ENCODE measurements at regions not wholly inside any gene's neighbourhood (a gene's known extent, or its start where the extent isn't known, plus 50 kb on each side); places are given as distances from the start of the nearest gene placed in this dataset.

GRCh38 chr4:54423066-54423465 is 194.0 kb downstream of the PDGFRA start:
- no peak for TF ChIP-seq SREBF1 (IDR thresholded peaks at IDR 0.05; ENCODE audit: low read length)
- TF ChIP-seq CHD1 (IDR thresholded peaks at IDR 0.05; ENCODE audit: low read depth, low read length): no peak
- no peak for TF ChIP-seq PML (IDR thresholded peaks at IDR 0.05; ENCODE audit: low read length)
- no peak for TF ChIP-seq ZNF24 (IDR thresholded peaks at IDR 0.05)
- CTCF ChIA-PET: no interaction called here
- H3K9ac ChIP-seq (ENCODE audit: control insufficient read depth, insufficient read depth, low read length): no peak overlapping the region
- H3K36me3 ChIP-seq (ENCODE audit: control insufficient read depth in 2 of 2, insufficient read depth in 2 of 2, low read length in 1 of 2): no peaks in the 10 kb centered on the region
- SMC1A ChIA-PET (ENCODE audit: uncharacterized antibody, unreplicated experiment): no interaction called here
- H2AFZ ChIP-seq (ENCODE audit: control insufficient read depth, low read depth, low read length): no peak overlapping the region
- POLR2A ChIA-PET: no interaction called here
- no peak overlapping the region for H3K4me2 ChIP-seq (ENCODE audit: control insufficient read depth, insufficient read depth)
- no peaks in the 10 kb centered on the region for H3K4me1 ChIP-seq (ENCODE audit: control insufficient read depth, insufficient read depth, low read length)
- intact Hi-C loops (cut with micrococcal nuclease; ENCODE audit: unreplicated experiment): no loop called here
- no TSS peak for BruUV-seq (replicated peaks)
- no peak overlapping the region for H3K27ac ChIP-seq (ENCODE audit: control insufficient read depth, insufficient read depth)
- ATAC-seq: no peak
- no peaks in the 10 kb centered on the region for H3K27me3 ChIP-seq (replicated peaks in 1 of 2; ENCODE audit: control insufficient read depth in 2 of 2, insufficient read depth in 2 of 2, low read length in 1 of 2)
- 0% methylated on average over 1 of the region's 1 CpG for WGBS (ENCODE audit: insufficient coverage, insufficient replicate concordance, low lambda C conversion rate, missing lambda C conversion rate)
- no peak for DNase-seq (ENCODE audit: low read depth, low spot score)
- no peak overlapping the region for H3K4me3 ChIP-seq
- no peaks in the 10 kb centered on the region; the same call in 2 of the 3 replicates for H3K9me3 ChIP-seq (replicated peaks; ENCODE audit: control insufficient read depth, insufficient read depth, low read length)
- in situ Hi-C loops (cut with MboI): no loop called here
- no peaks in the 10 kb centered on the region for H3K79me2 ChIP-seq (ENCODE audit: control insufficient read depth, insufficient read depth, low read length)
- RAD21 ChIA-PET (ENCODE audit: unreplicated experiment): no interaction called here
- no peak for FAIRE-seq
- no peaks in the 10 kb centered on the region for H4K20me1 ChIP-seq (ENCODE audit: control insufficient read depth, insufficient read depth)

- no peak overlapping the region for H3K27ac ChIP-seq (ENCODE audit: control insufficient read depth, insufficient read depth)
- RAD21 ChIA-PET (ENCODE audit: unreplicated experiment): no interaction called here
- SMC1A ChIA-PET (ENCODE audit: uncharacterized antibody, unreplicated experiment): no interaction called here
- no peak overlapping the region for H3K9ac ChIP-seq (ENCODE audit: control insufficient read depth, insufficient read depth, low read length)
- intact Hi-C loops (cut with micrococcal nuclease; ENCODE audit: unreplicated experiment) (no loop called here), in situ Hi-C loops (cut with MboI) (no loop called here)
- 0% methylated on average over 2 of the region's 2 CpGs for WGBS (ENCODE audit: insufficient coverage, insufficient replicate concordance, low lambda C conversion rate, missing lambda C conversion rate)
- no peaks in the 10 kb centered on the region for H4K20me1 ChIP-seq (ENCODE audit: control insufficient read depth, insufficient read depth)
- no peak overlapping the region for H3K4me2 ChIP-seq (ENCODE audit: control insufficient read depth, insufficient read depth)
- no peaks in the 10 kb centered on the region for H3K79me2 ChIP-seq (ENCODE audit: control insufficient read depth, insufficient read depth, low read length)
- POLR2A ChIA-PET: no interaction called here
- no TSS peak for BruUV-seq (replicated peaks)
- H3K4me1 ChIP-seq (ENCODE audit: control insufficient read depth, insufficient read depth, low read length): no peaks in the 10 kb centered on the region
- no peaks in the 10 kb centered on the region for H3K27me3 ChIP-seq (replicated peaks in 1 of 2; ENCODE audit: control insufficient read depth in 2 of 2, insufficient read depth in 2 of 2, low read length in 1 of 2)
- H3K36me3 ChIP-seq (ENCODE audit: control insufficient read depth in 2 of 2, insufficient read depth in 2 of 2, low read length in 1 of 2): no peaks in the 10 kb centered on the region
- no peak overlapping the region for H3K4me3 ChIP-seq
- ATAC-seq (no peak), FAIRE-seq (no peak), DNase-seq (ENCODE audit: low read depth, low spot score) (no peak)
- no peaks in the 10 kb centered on the region for H3K9me3 ChIP-seq (replicated peaks; ENCODE audit: control insufficient read depth, insufficient read depth, low read length)
- H2AFZ ChIP-seq (ENCODE audit: control insufficient read depth, low read depth, low read length): no peak overlapping the region
- CTCF ChIA-PET: interaction anchor here (1.3 kb wide), 1 partner anchor 12 kb away, joined by 3 read pairs; no protein-coding TSS in a partner anchor
- TF ChIP-seq HSF1 (IDR thresholded peaks at IDR 0.05; ENCODE audit: low read depth, low read length) (no peak), BMI1 (IDR thresholded peaks at IDR 0.05; ENCODE audit: borderline replicate concordance) (no peak), PAX8 (IDR thresholded peaks at IDR 0.05) (no peak), HDGF (IDR thresholded peaks at IDR 0.05) (no peak), RELA (IDR thresholded peaks at IDR 0.05; ENCODE audit: borderline replicate concordance, partially characterized antibody) (no peak), TARDBP (IDR thresholded peaks at IDR 0.05; ENCODE audit: borderline replicate concordance) (no peak), SRF (IDR thresholded peaks at IDR 0.05; ENCODE audit: low read depth in 2 of 2, low read length in 2 of 2) (no peak)
- TF ChIP-seq, protein P1, sequence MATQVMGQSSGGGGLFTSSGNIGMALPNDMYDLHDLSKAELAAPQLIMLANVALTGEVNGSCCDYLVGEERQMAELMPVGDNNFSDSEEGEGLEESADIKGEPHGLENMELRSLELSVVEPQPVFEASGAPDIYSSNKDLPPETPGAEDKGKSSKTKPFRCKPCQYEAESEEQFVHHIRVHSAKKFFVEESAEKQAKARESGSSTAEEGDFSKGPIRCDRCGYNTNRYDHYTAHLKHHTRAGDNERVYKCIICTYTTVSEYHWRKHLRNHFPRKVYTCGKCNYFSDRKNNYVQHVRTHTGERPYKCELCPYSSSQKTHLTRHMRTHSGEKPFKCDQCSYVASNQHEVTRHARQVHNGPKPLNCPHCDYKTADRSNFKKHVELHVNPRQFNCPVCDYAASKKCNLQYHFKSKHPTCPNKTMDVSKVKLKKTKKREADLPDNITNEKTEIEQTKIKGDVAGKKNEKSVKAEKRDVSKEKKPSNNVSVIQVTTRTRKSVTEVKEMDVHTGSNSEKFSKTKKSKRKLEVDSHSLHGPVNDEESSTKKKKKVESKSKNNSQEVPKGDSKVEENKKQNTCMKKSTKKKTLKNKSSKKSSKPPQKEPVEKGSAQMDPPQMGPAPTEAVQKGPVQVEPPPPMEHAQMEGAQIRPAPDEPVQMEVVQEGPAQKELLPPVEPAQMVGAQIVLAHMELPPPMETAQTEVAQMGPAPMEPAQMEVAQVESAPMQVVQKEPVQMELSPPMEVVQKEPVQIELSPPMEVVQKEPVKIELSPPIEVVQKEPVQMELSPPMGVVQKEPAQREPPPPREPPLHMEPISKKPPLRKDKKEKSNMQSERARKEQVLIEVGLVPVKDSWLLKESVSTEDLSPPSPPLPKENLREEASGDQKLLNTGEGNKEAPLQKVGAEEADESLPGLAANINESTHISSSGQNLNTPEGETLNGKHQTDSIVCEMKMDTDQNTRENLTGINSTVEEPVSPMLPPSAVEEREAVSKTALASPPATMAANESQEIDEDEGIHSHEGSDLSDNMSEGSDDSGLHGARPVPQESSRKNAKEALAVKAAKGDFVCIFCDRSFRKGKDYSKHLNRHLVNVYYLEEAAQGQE (IDR thresholded peaks at IDR 0.05; ENCODE audit: low read depth, low read length): no peak
- TF ChIP-seq, protein P2, sequence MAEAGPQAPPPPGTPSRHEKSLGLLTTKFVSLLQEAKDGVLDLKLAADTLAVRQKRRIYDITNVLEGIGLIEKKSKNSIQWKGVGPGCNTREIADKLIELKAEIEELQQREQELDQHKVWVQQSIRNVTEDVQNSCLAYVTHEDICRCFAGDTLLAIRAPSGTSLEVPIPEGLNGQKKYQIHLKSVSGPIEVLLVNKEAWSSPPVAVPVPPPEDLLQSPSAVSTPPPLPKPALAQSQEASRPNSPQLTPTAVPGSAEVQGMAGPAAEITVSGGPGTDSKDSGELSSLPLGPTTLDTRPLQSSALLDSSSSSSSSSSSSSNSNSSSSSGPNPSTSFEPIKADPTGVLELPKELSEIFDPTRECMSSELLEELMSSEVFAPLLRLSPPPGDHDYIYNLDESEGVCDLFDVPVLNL (IDR thresholded peaks at IDR 0.05; ENCODE audit: low read depth, low read length): no peak
Measured at GRCh38 chr4:54427826-54428225, 198.7 kb downstream of the PDGFRA start.

All from GM12878 (cell line).